IMR-90 (cell line): ENCODE measurements at regions not wholly inside any gene's neighbourhood (a gene's known extent, or its start where the extent isn't known, plus 50 kb on each side); places are given as distances from the start of the nearest gene placed in this dataset.

Experiments used
- ATAC-seq: fragments of 200-7000 bp; cut with Tn5 transposase; 2 replicates; pipeline ENCODE4 v1.9.1; 2020; ENCODE audit warnings: low read depth, mild to moderate bottlenecking, moderate library complexity
- BruUV-seq: library from RNA; stranded (reverse); fragments of 400-500 nt; replicated peaks from 2 replicates; lab custom pipeline; 2021; lab: Mats Ljungman, UMichigan
- CTCF ChIA-PET: fragments of 300-600 bp; formaldehyde crosslinking; extraction: SDS; loops from one replicate; lab custom pipeline; 2021; ENCODE audit warnings: antibody characterized with exemption; lab: Yijun Ruan, JAX
- POLR2A ChIA-PET: fragments of 300-600 bp; sonication (Branson Sonifier 250); formaldehyde crosslinking; loops from one replicate; lab custom pipeline; 2022; ENCODE audit warnings: antibody characterized with exemption; ENCODE audit not compliant: unreplicated experiment; lab: Charles Lee
- DNase-seq: peaks from one replicate; pipeline ENCODE4 v3.0.0; 2013
- H2AFZ ChIP-seq: replicated peaks from 2 replicates; pipeline ENCODE3; 2013; ENCODE audit warnings: low read length, mild to moderate bottlenecking; ENCODE audit not compliant: poor library complexity
- H2AK5ac ChIP-seq: 2 replicates; pipeline ENCODE4 v1.6.1; 2013; ENCODE audit warnings: low read depth, low read length, inconsistent platforms
- H2AK9ac ChIP-seq: replicated peaks from 2 replicates; pipeline ENCODE3; 2013; ENCODE audit warnings: mild to moderate bottlenecking, low read depth, low read length, moderate library complexity; ENCODE audit not compliant: poor library complexity
- H2BK120ac ChIP-seq: 2 replicates; pipeline ENCODE4 v1.6.1; 2013; ENCODE audit warnings: low read depth, low read length, inconsistent platforms
- H2BK15ac ChIP-seq: 3 replicates; pipeline ENCODE4 v1.6.1; 2013; ENCODE audit warnings: low read depth, low read length, inconsistent platforms
- H2BK20ac ChIP-seq: 2 replicates; pipeline ENCODE4 v1.6.1; 2013; ENCODE audit warnings: low read depth, mild to moderate bottlenecking, inconsistent platforms, low read length, moderate library complexity
- H2BK5ac ChIP-seq: 2 replicates; pipeline ENCODE4 v1.6.1; 2013; ENCODE audit warnings: mild to moderate bottlenecking, low read depth, low read length, inconsistent platforms; ENCODE audit not compliant: poor library complexity, severe bottlenecking
- H3K14ac ChIP-seq: replicated peaks from 2 replicates; pipeline ENCODE4 v1.6.1; 2013; ENCODE audit warnings: low read depth, low read length, inconsistent platforms
- H3K18ac ChIP-seq: 2 replicates; pipeline ENCODE4 v1.6.1; 2013; ENCODE audit warnings: low read depth, low read length, control low read depth
- H3K23ac ChIP-seq: 2 replicates; pipeline ENCODE4 v1.6.1; 2013; ENCODE audit warnings: low read depth, low read length, inconsistent platforms
- H3K27ac ChIP-seq: 2 replicates; pipeline ENCODE4 v1.5.1; 2013; ENCODE audit warnings: mild to moderate bottlenecking, control low read depth, low read length; ENCODE audit not compliant: insufficient read depth
- H3K27me3 ChIP-seq: 2 replicates; pipeline ENCODE4 v1.6.1; 2013; ENCODE audit warnings: low read length; ENCODE audit not compliant: control insufficient read depth, insufficient read depth
- H3K36me3 ChIP-seq: 2 replicates; pipeline ENCODE4 v1.6.1; 2013; ENCODE audit warnings: low read length, mixed read lengths; ENCODE audit not compliant: control insufficient read depth, insufficient read depth
- H3K4ac ChIP-seq: 2 replicates; pipeline ENCODE4 v1.6.1; 2013; ENCODE audit warnings: low read depth, low read length, inconsistent platforms
- H3K4me1 ChIP-seq: 2 replicates; pipeline ENCODE4 v1.6.1; 2013; ENCODE audit warnings: low read length, mixed read lengths; ENCODE audit not compliant: control insufficient read depth, insufficient read depth
- H3K4me2 ChIP-seq: 2 replicates; pipeline ENCODE4 v1.6.1; 2013; ENCODE audit warnings: low read depth, mild to moderate bottlenecking, control low read depth, low read length, moderate library complexity
- H3K4me3 ChIP-seq: 2 replicates; pipeline ENCODE4 v1.5.1; 2013; ENCODE audit warnings: low read depth, mild to moderate bottlenecking, control low read depth, low read length, moderate library complexity; ENCODE audit not compliant: insufficient read depth
- H3K56ac ChIP-seq: 2 replicates; pipeline ENCODE4 v1.6.1; 2013; ENCODE audit warnings: low read length, inconsistent platforms; ENCODE audit not compliant: insufficient read depth; ENCODE audit errors: extremely low read depth
- H3K79me1 ChIP-seq, 2 experiments: 2 replicates each; pipeline ENCODE4 v1.6.1; 2013; ENCODE audit warnings: low read length in 2 of 2, inconsistent platforms in 1 of 2, low read depth in 1 of 2
- H3K9ac ChIP-seq: 2 replicates; pipeline ENCODE4 v1.6.1; 2013; ENCODE audit warnings: low read depth, low read length, control low read depth
- H3K9me1 ChIP-seq: 2 replicates; pipeline ENCODE4 v1.6.1; 2013; ENCODE audit warnings: low read length, inconsistent platforms; ENCODE audit not compliant: insufficient read depth
- H3K9me3 ChIP-seq: 2 replicates; pipeline ENCODE4 v1.6.1; 2013; ENCODE audit warnings: low read length; ENCODE audit not compliant: control insufficient read depth, insufficient read depth
- H4K20me1 ChIP-seq: 2 replicates; pipeline ENCODE4 v1.6.1; 2013; ENCODE audit warnings: low read length, inconsistent platforms; ENCODE audit not compliant: insufficient read depth
- H4K5ac ChIP-seq: 2 replicates; pipeline ENCODE4 v1.6.1; 2013; ENCODE audit warnings: mild to moderate bottlenecking, low read depth, low read length, control low read depth
- H4K8ac ChIP-seq, 2 experiments: 2 replicates each; pipeline ENCODE4 v1.6.1; 2013; ENCODE audit warnings: low read depth in 2 of 2, low read length in 2 of 2, control low read depth in 1 of 2, inconsistent platforms in 1 of 2
- H4K91ac ChIP-seq: 2 replicates; pipeline ENCODE4 v1.6.1; 2013; ENCODE audit warnings: low read depth, low read length, inconsistent platforms; ENCODE audit not compliant: insufficient read depth
- CTCF ChIP-seq: conservative IDR thresholded peaks from 2 replicates; pipeline ENCODE4 v1.5.1; 2012; ENCODE audit warnings: mild to moderate bottlenecking, low read depth, low read length, improper control_type of control experiment
- RAD21 ChIP-seq: IDR thresholded peaks from 2 replicates; pipeline ENCODE4 v1.6.1; 2012; ENCODE audit warnings: low read length, improper control_type of control experiment
- RFX5 ChIP-seq: IDR thresholded peaks from 2 replicates; pipeline ENCODE4 v1.8.0; 2012; ENCODE audit warnings: low read depth, mild to moderate bottlenecking, low read length, moderate library complexity
- SMC3 ChIP-seq: fragments of 150-350 bp; IDR thresholded peaks from 2 replicates; pipeline ENCODE4 v1.6.1; 2016; ENCODE audit warnings: low read depth, mild to moderate bottlenecking, antibody characterized with exemption, low read length, moderate library complexity
- whole genome bisulfite sequencing, 2 experiments: methylation state at CpG; one replicate each; pipeline versions ENCODE4 v1.1.5 to v1.1.7; 2013; ENCODE audit warnings: missing lambda C conversion rate in 2 of 2; ENCODE audit not compliant: insufficient read length in 1 of 2; ENCODE audit errors: extremely low coverage in 2 of 2; 5-methylcytosine and 5-hydroxymethylcytosine counted together
- dilution Hi-C: fragments of 300-500 bp; cut with HindIII; formaldehyde crosslinking; loops from one replicate; pipeline ENCODE4 v1.14.3; 2018; ENCODE audit warnings: low sequenced_read_pairs; ENCODE audit not compliant: unreplicated experiment
- in situ Hi-C: fragments of 300-500 bp; cut with MboI; formaldehyde crosslinking; loops from 3 replicates; pipeline ENCODE4 v1.14.3; 2019; ENCODE audit warnings: low sequenced_read_pairs, inconsistent platforms, mixed read lengths
- intact Hi-C: fragments of 100-400 bp; cut with micrococcal nuclease; formaldehyde crosslinking; loops from 2 replicates; pipeline ENCODE4 v1.10.0; 2022

GRCh38 chr7:7103343-7104313 lies 78.7 kb upstream of the C1GALT1 start:
- H4K5ac ChIP-seq: no peak overlapping the region
- in situ Hi-C loops (loop anchor here (5.0 to 25.0 kb wide), 3 partner anchors 321 to 1109 kb away; partner anchors contain the start of gene COL28A1), dilution Hi-C loops (no loop called here), intact Hi-C loops (loop anchor here (1.0 to 10.0 kb wide), 6 partner anchors 79 to 1113 kb away; partner anchors contain the start of gene C1GALT1)
- H3K4me1 ChIP-seq: peaks cover 2% of the 10 kb centered on the region; the same call in 1 of the 2 replicates
- H3K36me3 ChIP-seq: no peaks in the 10 kb centered on the region
- no peaks in the 10 kb centered on the region for H3K79me1 ChIP-seq
- H2AFZ ChIP-seq: peak overlapping the region; percentile 58
- H3K9me1 ChIP-seq: no peaks in the 10 kb centered on the region
- WGBS, 2 experiments: 95% methylated on average over 8 of the region's 29 CpGs; no CpG with 5 or more reads in 1 of the 2 experiments
- H2BK20ac ChIP-seq: no peak overlapping the region
- H3K27ac ChIP-seq: no peak overlapping the region
- H3K4me2 ChIP-seq: no peak overlapping the region
- no TSS peak for BruUV-seq
- H4K8ac ChIP-seq: no peak overlapping the region
- no peaks in the 10 kb centered on the region for H3K27me3 ChIP-seq
- ChIA-PET POLR2A (no interaction called here), CTCF (interaction anchor here (0.6 to 1.2 kb wide), 10 partner anchors 10 to 461 kb away, joined by 3 to 4 read pairs (median 3); no protein-coding TSS in a partner anchor)
- H3K18ac ChIP-seq: no peak overlapping the region
- H3K14ac ChIP-seq: no peak overlapping the region
- H2BK15ac ChIP-seq: no peak overlapping the region
- TF ChIP-seq RAD21 (peak; percentile 74), SMC3 (peak; percentile 68), CTCF (peak; percentile 74), RFX5 (no peak)
- H4K91ac ChIP-seq: no peak overlapping the region
- DNase-seq (peak; percentile 74), ATAC-seq (peak; percentile 53; the same call in 1 of the 2 replicates)
- H2AK9ac ChIP-seq: no peak overlapping the region
- no peak overlapping the region for H3K23ac ChIP-seq
- H2BK5ac ChIP-seq: no peak overlapping the region
- H3K4me3 ChIP-seq: no peak overlapping the region
- no peak overlapping the region for H3K4ac ChIP-seq
- H3K9ac ChIP-seq: no peak overlapping the region
- H3K9me3 ChIP-seq: no peaks in the 10 kb centered on the region
- no peaks in the 10 kb centered on the region for H4K20me1 ChIP-seq
- H3K56ac ChIP-seq: no peak overlapping the region
- H2AK5ac ChIP-seq: no peak overlapping the region
- no peak overlapping the region for H2BK120ac ChIP-seq
